MCF 10A (cell line): ENCODE measurements at regions not wholly inside any gene's neighbourhood (a gene's known extent, or its start where the extent isn't known, plus 50 kb on each side); places are given as distances from the start of the nearest gene placed in this dataset.

Experiments used
- BruUV-seq: library from RNA; stranded (reverse); fragments of 400-500 nt; replicated peaks from 2 replicates; lab custom pipeline; 2021; lab: Mats Ljungman, UMichigan
- CTCF ChIA-PET: fragments of 300-600 bp; sonication (Branson Sonifier 250); formaldehyde crosslinking; extraction: SDS; loops from one replicate; lab custom pipeline; 2021; ENCODE audit warnings: antibody characterized with exemption, inconsistent platforms; lab: Yijun Ruan, JAX
- POLR2A ChIA-PET: fragments of 300-600, 350-650 bp; sonication (Branson Sonifier 250); formaldehyde crosslinking; extraction: SDS; loops from one replicate; lab custom pipeline; 2020; ENCODE audit warnings: antibody characterized with exemption, inconsistent platforms; lab: Yijun Ruan, JAX
- DNase-seq: peaks from one replicate; pipeline ENCODE4 v3.0.0-alpha.2; 2018; ENCODE audit not compliant: unreplicated experiment
- H3K27ac Mint-ChIP-seq: one replicate; pipeline ENCODE4 v1.8.0; 2022; ENCODE audit warnings: mild to moderate bottlenecking, low read depth, mixed read lengths; ENCODE audit not compliant: unreplicated experiment
- H3K27me3 Mint-ChIP-seq: one replicate; pipeline ENCODE4 v1.8.0; 2022; ENCODE audit warnings: mixed read lengths; ENCODE audit not compliant: insufficient read depth, unreplicated experiment
- H3K36me3 Mint-ChIP-seq: one replicate; pipeline ENCODE4 v1.8.0; 2022; ENCODE audit warnings: mild to moderate bottlenecking, moderate library complexity, mixed read lengths; ENCODE audit not compliant: insufficient read depth, unreplicated experiment
- H3K4me1 Mint-ChIP-seq: one replicate; pipeline ENCODE4 v1.8.0; 2022; ENCODE audit warnings: mixed read lengths; ENCODE audit not compliant: insufficient read depth, unreplicated experiment
- H3K4me3 Mint-ChIP-seq: one replicate; pipeline ENCODE4 v1.8.0; 2022; ENCODE audit warnings: mild to moderate bottlenecking, moderate library complexity, mixed read lengths; ENCODE audit not compliant: unreplicated experiment
- H3K9me3 Mint-ChIP-seq: one replicate; pipeline ENCODE4 v1.8.0; 2022; ENCODE audit warnings: mixed read lengths; ENCODE audit not compliant: unreplicated experiment
- intact Hi-C: fragments of 100-400 bp; cut with micrococcal nuclease; formaldehyde crosslinking; loops from 2 replicates; pipeline ENCODE4 v1.14.1; 2022
- TF ChIP-seq, protein P1 (sequence below): fragments of 200-600 bp; IDR thresholded peaks from one replicate; pipeline ENCODE4 v1.8.0; 2022; ENCODE audit warnings: antibody characterized with exemption, mild to moderate bottlenecking; ENCODE audit not compliant: unreplicated experiment

DNA sequence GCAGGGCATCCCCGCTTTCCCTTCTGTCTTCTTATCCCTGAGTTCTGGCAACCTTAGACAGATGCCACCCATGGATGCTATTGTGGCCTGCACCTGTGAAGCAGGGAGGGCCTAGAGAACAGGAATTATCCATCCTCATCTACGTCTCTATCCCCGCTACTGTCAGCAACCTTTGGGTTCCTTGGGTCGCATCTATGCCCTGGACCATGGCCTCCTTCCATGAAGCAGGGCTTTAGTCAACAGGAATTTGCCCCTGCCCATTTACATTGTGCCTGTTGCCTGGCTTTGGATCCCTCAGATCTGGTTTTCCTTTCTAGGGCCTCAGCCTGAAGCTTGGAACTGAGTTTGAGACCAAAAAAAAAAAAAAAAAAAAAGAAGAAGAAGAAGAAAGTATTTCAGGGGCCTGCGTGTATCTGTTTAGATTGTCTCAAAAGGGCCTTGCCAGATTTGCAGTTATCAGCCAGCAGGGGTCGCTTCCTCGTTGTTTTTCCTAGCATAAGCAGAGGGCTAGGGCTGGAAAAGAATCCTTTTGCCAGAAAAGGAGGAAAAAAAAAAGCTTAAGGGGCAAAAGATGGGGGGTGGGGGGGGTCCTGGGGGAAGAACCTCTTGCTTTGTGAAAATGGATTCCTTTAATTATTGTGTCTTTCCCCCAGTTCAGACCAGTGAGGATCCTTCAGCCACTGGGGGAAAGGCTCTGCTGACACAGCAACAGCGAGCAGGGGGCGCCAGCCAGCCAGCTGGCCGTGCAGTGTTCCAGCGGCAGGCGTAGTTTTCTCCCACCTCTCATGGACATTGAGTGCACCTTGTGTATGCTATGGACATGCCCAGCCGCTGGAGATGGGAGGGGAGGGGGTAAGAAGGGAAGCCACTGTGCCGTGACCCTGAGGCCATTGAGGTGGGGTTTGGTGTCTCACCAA lies 65.7 kb upstream of the ALDH1L1 start:
- peak; percentile 62 for DNase-seq
- BruUV-seq: no TSS peak
- H3K4me1 Mint-ChIP-seq: no peaks in the 10 kb centered on the region
- peaks cover 8% of the 10 kb centered on the region for H3K9me3 Mint-ChIP-seq
- POLR2A ChIA-PET: interaction anchor here (1.6 kb wide), 1 partner anchor 229 kb away, joined by 4 read pairs; no protein-coding TSS in a partner anchor
- no peaks in the 10 kb centered on the region for H3K27me3 Mint-ChIP-seq
- no peak overlapping the region for H3K27ac Mint-ChIP-seq
- TF ChIP-seq, protein P1, sequence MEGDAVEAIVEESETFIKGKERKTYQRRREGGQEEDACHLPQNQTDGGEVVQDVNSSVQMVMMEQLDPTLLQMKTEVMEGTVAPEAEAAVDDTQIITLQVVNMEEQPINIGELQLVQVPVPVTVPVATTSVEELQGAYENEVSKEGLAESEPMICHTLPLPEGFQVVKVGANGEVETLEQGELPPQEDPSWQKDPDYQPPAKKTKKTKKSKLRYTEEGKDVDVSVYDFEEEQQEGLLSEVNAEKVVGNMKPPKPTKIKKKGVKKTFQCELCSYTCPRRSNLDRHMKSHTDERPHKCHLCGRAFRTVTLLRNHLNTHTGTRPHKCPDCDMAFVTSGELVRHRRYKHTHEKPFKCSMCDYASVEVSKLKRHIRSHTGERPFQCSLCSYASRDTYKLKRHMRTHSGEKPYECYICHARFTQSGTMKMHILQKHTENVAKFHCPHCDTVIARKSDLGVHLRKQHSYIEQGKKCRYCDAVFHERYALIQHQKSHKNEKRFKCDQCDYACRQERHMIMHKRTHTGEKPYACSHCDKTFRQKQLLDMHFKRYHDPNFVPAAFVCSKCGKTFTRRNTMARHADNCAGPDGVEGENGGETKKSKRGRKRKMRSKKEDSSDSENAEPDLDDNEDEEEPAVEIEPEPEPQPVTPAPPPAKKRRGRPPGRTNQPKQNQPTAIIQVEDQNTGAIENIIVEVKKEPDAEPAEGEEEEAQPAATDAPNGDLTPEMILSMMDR: peak; percentile 43
- no peak overlapping the region for H3K4me3 Mint-ChIP-seq
- no peaks in the 10 kb centered on the region for H3K36me3 Mint-ChIP-seq
- intact Hi-C loops: loop anchor here (1.0 to 10.0 kb wide), 3 partner anchors 111 to 229 kb away; partner anchors contain the start of gene ZXDC
- CTCF ChIA-PET: interaction anchor here (0.6 to 4.4 kb wide), 28 partner anchors 8 to 1999 kb away, joined by 3 to 37 read pairs (median 4); partner anchors contain the start of gene ZXDC
